ENCODE measurements at regions not wholly inside any gene's neighbourhood (a gene's known extent, or its start where the extent isn't known, plus 50 kb on each side); places are given as distances from the start of the nearest gene placed in this dataset.
"Not testable (repeated sequence)": the region's sequence is repeated elsewhere in the genome, so short reads cannot be mapped to it uniquely, and the experiment has no call there.

DNA sequence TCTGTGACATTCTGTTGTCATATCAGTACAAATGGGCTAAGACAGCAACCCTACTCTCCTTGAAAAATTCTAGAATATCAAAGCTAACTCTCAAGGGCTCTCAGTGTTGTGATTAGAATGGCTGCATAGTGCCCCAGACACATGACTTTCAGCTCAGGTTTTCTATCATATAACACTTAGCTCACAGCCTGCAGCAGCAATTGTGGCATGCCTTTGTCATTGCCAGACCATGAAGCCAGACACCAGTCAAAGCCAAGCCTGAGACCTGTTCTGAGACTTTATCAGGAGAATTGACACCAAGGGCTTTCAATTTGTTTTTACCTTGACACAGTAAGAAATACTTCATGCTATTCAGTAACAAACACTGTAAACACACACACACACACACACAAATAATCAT, 159.0 kb upstream of the SNX2 start:
- DNase-seq (ENCODE audit: low read depth, low spot score) (no peak), ATAC-seq (no peak)
- H3K27me3 ChIP-seq (ENCODE audit: insufficient read depth, low read length), result no peaks in the 10 kb centered on the region
- POLR2A ChIA-PET, result no interaction called here
- no peaks in the 10 kb centered on the region for H3K36me3 ChIP-seq (ENCODE audit: control insufficient read depth in 1 of 2, insufficient read depth in 2 of 2, low read length in 2 of 2)
- RAD21 ChIA-PET (ENCODE audit: low non-redundant PET in 1 of 2, low total read pairs in 2 of 2, uncharacterized antibody in 2 of 2, unreplicated experiment in 2 of 2), result no interaction called here
- H4K20me1 ChIP-seq (ENCODE audit: insufficient read depth), result no peaks in the 10 kb centered on the region
- no peak overlapping the region for H3K9ac ChIP-seq (ENCODE audit: low read length)
- H3K9me2 ChIP-seq (ENCODE audit: insufficient read depth), result no peaks in the 10 kb centered on the region
- no peaks in the 10 kb centered on the region for H3K9me3 ChIP-seq (ENCODE audit: control insufficient read depth in 1 of 2, insufficient read depth in 1 of 2, low read depth in 1 of 2, low read length in 2 of 2)
- no peak overlapping the region for H3K27ac ChIP-seq (ENCODE audit: low read depth, low read length)
- no peak overlapping the region for H2AFZ ChIP-seq (ENCODE audit: low read depth, low read length, poor library complexity, severe bottlenecking)
- H3K4me1 ChIP-seq (ENCODE audit: control insufficient read depth in 1 of 2, insufficient read depth in 2 of 2, low read length in 2 of 2), result no peaks in the 10 kb centered on the region
- H3K79me2 ChIP-seq (ENCODE audit: insufficient read depth, low read length), result no peaks in the 10 kb centered on the region
- BruUV-seq (replicated peaks), result no TSS peak
- H3K4me2 ChIP-seq (ENCODE audit: low read length), result no peak overlapping the region
- CTCF ChIA-PET, result no interaction called here
- intact Hi-C loops (cut with micrococcal nuclease), result no loop called here
- H3K4me3 ChIP-seq (replicated peaks in 1 of 2; ENCODE audit: low read depth in 1 of 2, low read length in 2 of 2), result no peak overlapping the region
- no peak for TF ChIP-seq SP1 (IDR thresholded peaks at IDR 0.05; ENCODE audit: low read depth)
- no peak for TF ChIP-seq CTCF (IDR thresholded peaks at IDR 0.05 in 2 of 3, conservative IDR thresholded peaks at IDR 0.05 in 1 of 3; ENCODE audit: borderline replicate concordance in 1 of 3, insufficient read depth in 1 of 3, low read depth in 2 of 3, low read length in 2 of 3)
- TF ChIP-seq EZH2 (IDR thresholded peaks at IDR 0.05), result no peak
- no peak for TF ChIP-seq EGR1 (IDR thresholded peaks at IDR 0.05; ENCODE audit: low read depth)

- POLR2A ChIA-PET; intact Hi-C loops (cut with micrococcal nuclease); H3K36me3 ChIP-seq (ENCODE audit: control insufficient read depth in 1 of 2, insufficient read depth in 2 of 2, low read length in 2 of 2); H3K9me2 ChIP-seq (ENCODE audit: insufficient read depth); RAD21 ChIA-PET (ENCODE audit: low non-redundant PET in 1 of 2, low total read pairs in 2 of 2, uncharacterized antibody in 2 of 2, unreplicated experiment in 2 of 2); H3K27ac ChIP-seq (ENCODE audit: low read depth, low read length); H2AFZ ChIP-seq (ENCODE audit: low read depth, low read length, poor library complexity, severe bottlenecking); H3K9ac ChIP-seq (ENCODE audit: low read length); H4K20me1 ChIP-seq (ENCODE audit: insufficient read depth); H3K4me3 ChIP-seq (replicated peaks in 1 of 2; ENCODE audit: low read depth in 1 of 2, low read length in 2 of 2); H3K4me1 ChIP-seq (ENCODE audit: control insufficient read depth in 1 of 2, insufficient read depth in 2 of 2, low read length in 2 of 2); H3K27me3 ChIP-seq (ENCODE audit: insufficient read depth, low read length); ATAC-seq; H3K4me2 ChIP-seq (ENCODE audit: low read length); BruUV-seq (replicated peaks); H3K9me3 ChIP-seq (ENCODE audit: control insufficient read depth in 1 of 2, insufficient read depth in 1 of 2, low read depth in 1 of 2, low read length in 2 of 2); DNase-seq (ENCODE audit: low read depth, low spot score); CTCF ChIA-PET; H3K79me2 ChIP-seq (ENCODE audit: insufficient read depth, low read length): not testable (repeated sequence)
Measured at GRCh38 chr5:122618046-122618445, 156.8 kb upstream of the SNX2 start.

DNA sequence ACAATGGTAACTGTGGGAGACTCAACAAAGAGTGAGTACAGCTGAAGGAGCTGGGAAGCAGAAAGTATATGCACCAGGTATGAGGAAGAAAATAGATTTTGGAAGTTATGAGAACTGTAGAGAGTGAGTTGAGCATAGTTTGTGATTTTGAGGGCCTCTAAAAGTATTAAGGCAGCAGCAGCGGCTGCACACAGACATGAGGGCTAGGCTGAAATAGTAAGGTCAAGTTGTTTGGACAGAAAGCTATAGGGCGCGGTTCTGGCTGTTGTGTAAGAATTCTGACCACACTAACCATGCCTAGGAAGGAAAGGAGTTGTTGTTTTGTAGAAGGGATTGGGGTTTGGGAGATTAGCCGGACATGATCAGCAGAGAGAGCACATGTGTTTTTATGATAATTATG, 154.1 kb upstream of the SNX2 start:
- H4K20me1 ChIP-seq (ENCODE audit: insufficient read depth); intact Hi-C loops (cut with micrococcal nuclease); DNase-seq (ENCODE audit: low read depth, low spot score); BruUV-seq (replicated peaks); H3K4me1 ChIP-seq (ENCODE audit: control insufficient read depth in 1 of 2, insufficient read depth in 2 of 2, low read length in 2 of 2); H3K27ac ChIP-seq (ENCODE audit: low read depth, low read length); H3K9me3 ChIP-seq (ENCODE audit: control insufficient read depth in 1 of 2, insufficient read depth in 1 of 2, low read depth in 1 of 2, low read length in 2 of 2); H3K9me2 ChIP-seq (ENCODE audit: insufficient read depth); H3K27me3 ChIP-seq (ENCODE audit: insufficient read depth, low read length); H3K4me2 ChIP-seq (ENCODE audit: low read length); H3K4me3 ChIP-seq (replicated peaks in 1 of 2; ENCODE audit: low read depth in 1 of 2, low read length in 2 of 2); ATAC-seq; H3K36me3 ChIP-seq (ENCODE audit: control insufficient read depth in 1 of 2, insufficient read depth in 2 of 2, low read length in 2 of 2); H3K9ac ChIP-seq (ENCODE audit: low read length); H2AFZ ChIP-seq (ENCODE audit: low read depth, low read length, poor library complexity, severe bottlenecking); POLR2A ChIA-PET; RAD21 ChIA-PET (ENCODE audit: low non-redundant PET in 1 of 2, low total read pairs in 2 of 2, uncharacterized antibody in 2 of 2, unreplicated experiment in 2 of 2); CTCF ChIA-PET; H3K79me2 ChIP-seq (ENCODE audit: insufficient read depth, low read length): not testable (repeated sequence)

- H3K9ac ChIP-seq (ENCODE audit: low read length); BruUV-seq (replicated peaks); H3K27ac ChIP-seq (ENCODE audit: low read depth, low read length); intact Hi-C loops (cut with micrococcal nuclease); H3K9me3 ChIP-seq (ENCODE audit: control insufficient read depth in 1 of 2, insufficient read depth in 1 of 2, low read depth in 1 of 2, low read length in 2 of 2); H3K36me3 ChIP-seq (ENCODE audit: control insufficient read depth in 1 of 2, insufficient read depth in 2 of 2, low read length in 2 of 2); H3K9me2 ChIP-seq (ENCODE audit: insufficient read depth); RAD21 ChIA-PET (ENCODE audit: low non-redundant PET in 1 of 2, low total read pairs in 2 of 2, uncharacterized antibody in 2 of 2, unreplicated experiment in 2 of 2); H3K27me3 ChIP-seq (ENCODE audit: insufficient read depth, low read length); H2AFZ ChIP-seq (ENCODE audit: low read depth, low read length, poor library complexity, severe bottlenecking); H3K79me2 ChIP-seq (ENCODE audit: insufficient read depth, low read length); H3K4me1 ChIP-seq (ENCODE audit: control insufficient read depth in 1 of 2, insufficient read depth in 2 of 2, low read length in 2 of 2); H3K4me3 ChIP-seq (replicated peaks in 1 of 2; ENCODE audit: low read depth in 1 of 2, low read length in 2 of 2); H3K4me2 ChIP-seq (ENCODE audit: low read length); POLR2A ChIA-PET; DNase-seq (ENCODE audit: low read depth, low spot score); H4K20me1 ChIP-seq (ENCODE audit: insufficient read depth); CTCF ChIA-PET; ATAC-seq: not testable (repeated sequence)
Measured at GRCh38 chr5:122628714-122629113, 146.2 kb upstream of the SNX2 start.
